ENCODE measurements at regions not wholly inside any gene's neighbourhood (a gene's known extent, or its start where the extent isn't known, plus 50 kb on each side); places are given as distances from the start of the nearest gene placed in this dataset.

DNA sequence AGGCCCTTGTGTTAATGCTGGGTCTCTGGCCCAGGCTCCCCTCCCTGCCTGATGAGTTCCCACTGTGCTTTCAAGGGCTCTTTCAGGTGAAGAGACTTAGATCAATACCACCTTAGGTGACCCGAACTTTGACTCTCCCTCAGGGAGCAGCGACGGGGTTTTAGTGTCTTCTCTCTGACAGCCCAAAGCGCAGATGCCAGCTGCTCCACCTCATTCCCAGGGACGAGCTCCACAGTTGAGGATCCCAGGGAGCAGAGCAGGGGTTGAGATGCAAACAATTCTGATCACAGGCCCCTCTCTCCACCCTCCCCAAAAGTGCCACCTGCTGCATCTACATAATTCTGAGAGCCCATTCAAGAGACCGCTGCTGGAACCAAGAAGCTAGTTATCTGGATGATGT, 265.1 kb downstream of the TJP1 start:
- Histone ChIP-seq H3K36me3 (ENCODE audit: control insufficient read depth in 2 of 2, insufficient read depth in 1 of 2, low read length in 2 of 2) (no peaks in the 10 kb centered on the region), H3K4me1 (ENCODE audit: control insufficient read depth, insufficient read depth, low read length) (no peaks in the 10 kb centered on the region), H3K9me3 (ENCODE audit: control insufficient read depth, insufficient read depth, low read depth, low read length) (no peaks in the 10 kb centered on the region), H3K27ac (ENCODE audit: extremely low read depth, low read depth, low read length) (no peak overlapping the region), H3K4me3 (ENCODE audit: low read depth, low read length) (no peak overlapping the region)
- POLR2A ChIA-PET: no interaction called here
- TF ChIP-seq, protein P1, sequence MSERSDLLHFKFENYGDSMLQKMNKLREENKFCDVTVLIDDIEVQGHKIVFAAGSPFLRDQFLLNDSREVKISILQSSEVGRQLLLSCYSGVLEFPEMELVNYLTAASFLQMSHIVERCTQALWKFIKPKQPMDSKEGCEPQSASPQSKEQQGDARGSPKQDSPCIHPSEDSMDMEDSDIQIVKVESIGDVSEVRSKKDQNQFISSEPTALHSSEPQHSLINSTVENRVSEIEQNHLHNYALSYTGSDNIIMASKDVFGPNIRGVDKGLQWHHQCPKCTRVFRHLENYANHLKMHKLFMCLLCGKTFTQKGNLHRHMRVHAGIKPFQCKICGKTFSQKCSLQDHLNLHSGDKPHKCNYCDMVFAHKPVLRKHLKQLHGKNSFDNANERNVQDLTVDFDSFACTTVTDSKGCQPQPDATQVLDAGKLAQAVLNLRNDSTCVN (tag by site-specific recombination; optimal IDR thresholded peaks at IDR 0.05): no peak
- TF ChIP-seq ZNF175 (tag by site-specific recombination; IDR thresholded peaks at IDR 0.05) (no peak), GLI2 (tag by site-specific recombination; IDR thresholded peaks at IDR 0.05; ENCODE audit: borderline replicate concordance, low read depth) (no peak), ZEB2 (tag by site-specific recombination; IDR thresholded peaks at IDR 0.05) (no peak), ZBTB1 (tag by site-specific recombination; IDR thresholded peaks at IDR 0.05) (no peak), ZNF24 (tag by site-specific recombination; IDR thresholded peaks at IDR 0.05) (no peak), ZNF561 (tag by site-specific recombination; IDR thresholded peaks at IDR 0.05; ENCODE audit: borderline replicate concordance) (no peak), ZNF677 (tag by site-specific recombination; IDR thresholded peaks at IDR 0.05) (no peak), ZNF140 (tag by site-specific recombination; IDR thresholded peaks at IDR 0.05) (no peak), MEIS1 (CRISPR knock-in tag; IDR thresholded peaks at IDR 0.05; ENCODE audit: borderline replicate concordance) (no peak), OVOL3 (tag by site-specific recombination; IDR thresholded peaks at IDR 0.05) (no peak), ZNF354C (tag by site-specific recombination; IDR thresholded peaks at IDR 0.05; ENCODE audit: borderline replicate concordance, low read depth) (no peak)
- TF ChIP-seq, protein P2, sequence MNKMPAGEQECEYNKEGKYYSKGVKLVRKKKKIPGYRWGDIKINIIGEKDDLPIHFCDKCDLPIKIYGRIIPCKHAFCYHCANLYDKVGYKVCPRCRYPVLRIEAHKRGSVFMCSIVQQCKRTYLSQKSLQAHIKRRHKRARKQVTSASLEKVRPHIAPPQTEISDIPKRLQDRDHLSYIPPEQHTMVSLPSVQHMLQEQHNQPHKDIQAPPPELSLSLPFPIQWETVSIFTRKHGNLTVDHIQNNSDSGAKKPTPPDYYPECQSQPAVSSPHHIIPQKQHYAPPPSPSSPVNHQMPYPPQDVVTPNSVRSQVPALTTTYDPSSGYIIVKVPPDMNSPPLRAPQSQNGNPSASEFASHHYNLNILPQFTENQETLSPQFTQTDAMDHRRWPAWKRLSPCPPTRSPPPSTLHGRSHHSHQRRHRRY (tag by site-specific recombination; IDR thresholded peaks at IDR 0.05): no peak
- CTCF ChIA-PET: interaction anchor here (0.6 kb wide), 1 partner anchor 69 kb away, joined by 5 read pairs; no protein-coding TSS in a partner anchor

DNA sequence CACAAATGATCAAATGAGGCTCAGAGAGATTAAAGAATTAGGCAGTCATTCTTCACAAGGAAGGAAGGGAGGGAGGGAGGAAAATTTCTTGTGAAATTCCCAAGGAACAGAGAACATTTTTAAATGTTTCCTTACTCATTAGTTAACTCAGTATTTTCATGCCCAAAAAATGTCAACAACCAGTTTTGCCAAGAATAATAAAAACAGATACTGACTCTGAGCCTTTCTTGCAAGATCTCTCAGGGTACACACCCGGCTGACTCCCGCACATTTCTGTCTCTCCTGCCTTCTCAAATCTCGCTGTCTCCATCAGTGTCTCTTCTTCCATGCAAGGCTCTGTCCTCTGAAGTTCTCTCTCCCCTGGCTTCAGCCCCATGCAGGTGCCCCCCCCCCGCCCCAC, 265.9 kb downstream of the TJP1 start:
- Histone ChIP-seq H3K36me3 (ENCODE audit: control insufficient read depth in 2 of 2, insufficient read depth in 1 of 2, low read length in 2 of 2) (no peaks in the 10 kb centered on the region), H3K27ac (ENCODE audit: extremely low read depth, low read depth, low read length) (no peak overlapping the region), H3K4me1 (ENCODE audit: control insufficient read depth, insufficient read depth, low read length) (no peaks in the 10 kb centered on the region), H3K9me3 (ENCODE audit: control insufficient read depth, insufficient read depth, low read depth, low read length) (no peaks in the 10 kb centered on the region), H3K4me3 (ENCODE audit: low read depth, low read length) (no peak overlapping the region)
- POLR2A ChIA-PET: no interaction called here
- TF ChIP-seq, protein P3, sequence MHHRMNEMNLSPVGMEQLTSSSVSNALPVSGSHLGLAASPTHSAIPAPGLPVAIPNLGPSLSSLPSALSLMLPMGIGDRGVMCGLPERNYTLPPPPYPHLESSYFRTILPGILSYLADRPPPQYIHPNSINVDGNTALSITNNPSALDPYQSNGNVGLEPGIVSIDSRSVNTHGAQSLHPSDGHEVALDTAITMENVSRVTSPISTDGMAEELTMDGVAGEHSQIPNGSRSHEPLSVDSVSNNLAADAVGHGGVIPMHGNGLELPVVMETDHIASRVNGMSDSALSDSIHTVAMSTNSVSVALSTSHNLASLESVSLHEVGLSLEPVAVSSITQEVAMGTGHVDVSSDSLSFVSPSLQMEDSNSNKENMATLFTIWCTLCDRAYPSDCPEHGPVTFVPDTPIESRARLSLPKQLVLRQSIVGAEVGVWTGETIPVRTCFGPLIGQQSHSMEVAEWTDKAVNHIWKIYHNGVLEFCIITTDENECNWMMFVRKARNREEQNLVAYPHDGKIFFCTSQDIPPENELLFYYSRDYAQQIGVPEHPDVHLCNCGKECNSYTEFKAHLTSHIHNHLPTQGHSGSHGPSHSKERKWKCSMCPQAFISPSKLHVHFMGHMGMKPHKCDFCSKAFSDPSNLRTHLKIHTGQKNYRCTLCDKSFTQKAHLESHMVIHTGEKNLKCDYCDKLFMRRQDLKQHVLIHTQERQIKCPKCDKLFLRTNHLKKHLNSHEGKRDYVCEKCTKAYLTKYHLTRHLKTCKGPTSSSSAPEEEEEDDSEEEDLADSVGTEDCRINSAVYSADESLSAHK (tag by site-specific recombination; IDR thresholded peaks at IDR 0.05): no peak
- TF ChIP-seq ZNF391 (tag by site-specific recombination; IDR thresholded peaks at IDR 0.05; ENCODE audit: borderline replicate concordance, low read depth) (no peak), ZIC2 (tag by site-specific recombination; IDR thresholded peaks at IDR 0.05) (no peak), ZNF626 (tag by site-specific recombination; IDR thresholded peaks at IDR 0.05) (no peak)
- CTCF ChIA-PET: no interaction called here

DNA sequence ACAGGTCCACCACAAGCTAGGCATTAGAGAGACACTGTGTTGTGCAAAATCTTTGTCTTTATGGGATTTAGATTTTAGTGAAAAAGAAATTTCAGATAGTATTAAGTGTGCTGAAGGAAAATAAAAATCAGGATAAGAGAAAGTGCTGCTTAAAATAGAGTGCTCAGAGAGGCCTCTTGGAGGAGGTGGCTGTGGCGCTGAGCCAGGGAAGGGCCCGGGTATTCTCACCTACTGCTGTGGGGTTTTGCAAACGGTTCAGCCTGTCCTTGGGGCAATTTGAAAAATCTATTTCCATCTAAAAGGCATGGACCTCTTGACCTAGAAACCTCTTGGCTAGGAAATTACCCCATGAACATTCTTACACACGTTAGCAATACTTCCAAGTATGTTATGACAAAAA, 267.7 kb downstream of the TJP1 start:
- Histone ChIP-seq H3K36me3 (ENCODE audit: control insufficient read depth in 2 of 2, insufficient read depth in 1 of 2, low read length in 2 of 2) (no peaks in the 10 kb centered on the region), H3K4me3 (ENCODE audit: low read depth, low read length) (no peak overlapping the region), H3K9me3 (ENCODE audit: control insufficient read depth, insufficient read depth, low read depth, low read length) (no peaks in the 10 kb centered on the region), H3K4me1 (ENCODE audit: control insufficient read depth, insufficient read depth, low read length) (0 out of 2 replicates have a peak, but pooled peaks cover 3% of the 10 kb centered on the region), H3K27ac (ENCODE audit: extremely low read depth, low read depth, low read length) (no peak overlapping the region)
- CTCF ChIA-PET: no interaction called here
- POLR2A ChIA-PET: no interaction called here
- no peak for TF ChIP-seq GFI1B (tag by site-specific recombination; IDR thresholded peaks at IDR 0.05)
- TF ChIP-seq ZNF423 (tag by site-specific recombination; IDR thresholded peaks at IDR 0.05): no peak
- TF ChIP-seq ZNF792 (tag by site-specific recombination; IDR thresholded peaks at IDR 0.05): no peak
- TF ChIP-seq, protein P4, sequence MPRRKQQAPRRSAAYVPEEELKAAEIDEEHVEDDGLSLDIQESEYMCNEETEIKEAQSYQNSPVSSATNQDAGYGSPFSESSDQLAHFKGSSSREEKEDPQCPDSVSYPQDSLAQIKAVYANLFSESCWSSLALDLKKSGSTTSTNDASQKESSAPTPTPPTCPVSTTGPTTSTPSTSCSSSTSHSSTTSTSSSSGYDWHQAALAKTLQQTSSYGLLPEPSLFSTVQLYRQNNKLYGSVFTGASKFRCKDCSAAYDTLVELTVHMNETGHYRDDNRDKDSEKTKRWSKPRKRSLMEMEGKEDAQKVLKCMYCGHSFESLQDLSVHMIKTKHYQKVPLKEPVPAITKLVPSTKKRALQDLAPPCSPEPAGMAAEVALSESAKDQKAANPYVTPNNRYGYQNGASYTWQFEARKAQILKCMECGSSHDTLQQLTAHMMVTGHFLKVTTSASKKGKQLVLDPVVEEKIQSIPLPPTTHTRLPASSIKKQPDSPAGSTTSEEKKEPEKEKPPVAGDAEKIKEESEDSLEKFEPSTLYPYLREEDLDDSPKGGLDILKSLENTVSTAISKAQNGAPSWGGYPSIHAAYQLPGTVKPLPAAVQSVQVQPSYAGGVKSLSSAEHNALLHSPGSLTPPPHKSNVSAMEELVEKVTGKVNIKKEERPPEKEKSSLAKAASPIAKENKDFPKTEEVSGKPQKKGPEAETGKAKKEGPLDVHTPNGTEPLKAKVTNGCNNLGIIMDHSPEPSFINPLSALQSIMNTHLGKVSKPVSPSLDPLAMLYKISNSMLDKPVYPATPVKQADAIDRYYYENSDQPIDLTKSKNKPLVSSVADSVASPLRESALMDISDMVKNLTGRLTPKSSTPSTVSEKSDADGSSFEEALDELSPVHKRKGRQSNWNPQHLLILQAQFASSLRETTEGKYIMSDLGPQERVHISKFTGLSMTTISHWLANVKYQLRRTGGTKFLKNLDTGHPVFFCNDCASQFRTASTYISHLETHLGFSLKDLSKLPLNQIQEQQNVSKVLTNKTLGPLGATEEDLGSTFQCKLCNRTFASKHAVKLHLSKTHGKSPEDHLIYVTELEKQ (tag by site-specific recombination; IDR thresholded peaks at IDR 0.05; ENCODE audit: borderline replicate concordance): no peak
- no peak for TF ChIP-seq ZIC2 (tag by site-specific recombination; IDR thresholded peaks at IDR 0.05)
- no peak for TF ChIP-seq ZNF112 (tag by site-specific recombination; IDR thresholded peaks at IDR 0.05)
- TF ChIP-seq ZFHX2 (tag by site-specific recombination; conservative IDR thresholded peaks at IDR 0.05): no peak
- TF ChIP-seq, protein P5, sequence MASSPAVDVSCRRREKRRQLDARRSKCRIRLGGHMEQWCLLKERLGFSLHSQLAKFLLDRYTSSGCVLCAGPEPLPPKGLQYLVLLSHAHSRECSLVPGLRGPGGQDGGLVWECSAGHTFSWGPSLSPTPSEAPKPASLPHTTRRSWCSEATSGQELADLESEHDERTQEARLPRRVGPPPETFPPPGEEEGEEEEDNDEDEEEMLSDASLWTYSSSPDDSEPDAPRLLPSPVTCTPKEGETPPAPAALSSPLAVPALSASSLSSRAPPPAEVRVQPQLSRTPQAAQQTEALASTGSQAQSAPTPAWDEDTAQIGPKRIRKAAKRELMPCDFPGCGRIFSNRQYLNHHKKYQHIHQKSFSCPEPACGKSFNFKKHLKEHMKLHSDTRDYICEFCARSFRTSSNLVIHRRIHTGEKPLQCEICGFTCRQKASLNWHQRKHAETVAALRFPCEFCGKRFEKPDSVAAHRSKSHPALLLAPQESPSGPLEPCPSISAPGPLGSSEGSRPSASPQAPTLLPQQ (tag by site-specific recombination; IDR thresholded peaks at IDR 0.05): no peak
